ENCODE measurements at regions not wholly inside any gene's neighbourhood (a gene's known extent, or its start where the extent isn't known, plus 50 kb on each side); places are given as distances from the start of the nearest gene placed in this dataset.

DNA sequence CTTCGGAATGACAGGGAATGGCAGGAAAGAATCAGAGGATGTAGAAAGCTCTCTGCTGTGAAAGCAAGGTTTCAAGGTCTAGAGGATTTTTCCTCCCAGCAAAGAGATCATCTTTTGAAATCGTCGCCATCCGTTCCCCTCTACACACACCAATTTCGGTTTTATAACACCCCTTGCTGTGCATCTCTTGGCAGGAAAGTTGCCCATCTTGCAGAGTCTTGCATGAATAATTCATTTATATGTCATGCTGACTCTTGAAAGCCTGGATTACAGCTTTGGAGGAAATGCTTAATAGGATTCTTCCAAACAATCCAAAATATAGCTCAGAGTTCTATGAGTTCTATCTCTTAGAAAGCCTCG is 262.7 kb downstream of the CHL1 start:
- no peak for DNase-seq (ENCODE audit: low spot score)

DNA sequence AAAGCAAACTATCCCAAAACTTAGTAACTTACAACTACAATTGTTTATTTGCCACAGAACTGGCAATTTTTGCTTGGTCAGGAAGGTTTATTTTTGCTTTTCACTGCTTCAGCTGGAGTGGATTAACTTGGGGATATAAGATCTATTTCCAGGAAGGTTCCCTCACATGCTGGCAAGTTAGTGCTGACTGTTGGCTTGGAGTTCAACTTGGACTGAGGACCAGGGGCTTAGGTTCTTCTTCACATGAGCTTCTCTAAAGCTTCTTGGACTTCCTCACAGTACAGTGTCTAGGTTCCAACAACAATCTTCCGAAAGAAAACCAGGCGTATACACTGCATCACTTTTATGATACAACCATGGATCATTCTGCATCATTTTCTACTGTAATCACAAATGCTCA is 264.4 kb downstream of the CHL1 start:
- DNase-seq (ENCODE audit: low spot score): no peak

DNA sequence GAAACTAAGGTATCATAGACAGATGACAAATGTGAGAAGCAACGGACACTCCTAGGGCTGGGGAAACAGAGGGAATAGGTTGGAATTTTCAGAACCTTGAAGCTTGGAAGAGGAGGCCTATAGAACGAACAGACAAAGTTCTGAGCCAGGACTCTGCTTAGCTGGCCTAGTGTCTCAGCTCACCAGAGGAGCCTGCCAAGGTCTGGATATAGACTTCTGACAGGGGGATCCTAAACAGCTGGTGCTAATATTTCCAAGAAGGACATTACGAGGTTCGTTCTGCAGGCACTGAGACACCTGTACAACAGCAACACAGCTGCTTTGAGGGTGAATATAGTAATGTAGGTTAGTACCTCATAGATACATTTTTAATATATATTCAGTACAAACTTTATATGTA is 266.3 kb downstream of the CHL1 start:
- no peak for DNase-seq (ENCODE audit: low spot score)

DNA sequence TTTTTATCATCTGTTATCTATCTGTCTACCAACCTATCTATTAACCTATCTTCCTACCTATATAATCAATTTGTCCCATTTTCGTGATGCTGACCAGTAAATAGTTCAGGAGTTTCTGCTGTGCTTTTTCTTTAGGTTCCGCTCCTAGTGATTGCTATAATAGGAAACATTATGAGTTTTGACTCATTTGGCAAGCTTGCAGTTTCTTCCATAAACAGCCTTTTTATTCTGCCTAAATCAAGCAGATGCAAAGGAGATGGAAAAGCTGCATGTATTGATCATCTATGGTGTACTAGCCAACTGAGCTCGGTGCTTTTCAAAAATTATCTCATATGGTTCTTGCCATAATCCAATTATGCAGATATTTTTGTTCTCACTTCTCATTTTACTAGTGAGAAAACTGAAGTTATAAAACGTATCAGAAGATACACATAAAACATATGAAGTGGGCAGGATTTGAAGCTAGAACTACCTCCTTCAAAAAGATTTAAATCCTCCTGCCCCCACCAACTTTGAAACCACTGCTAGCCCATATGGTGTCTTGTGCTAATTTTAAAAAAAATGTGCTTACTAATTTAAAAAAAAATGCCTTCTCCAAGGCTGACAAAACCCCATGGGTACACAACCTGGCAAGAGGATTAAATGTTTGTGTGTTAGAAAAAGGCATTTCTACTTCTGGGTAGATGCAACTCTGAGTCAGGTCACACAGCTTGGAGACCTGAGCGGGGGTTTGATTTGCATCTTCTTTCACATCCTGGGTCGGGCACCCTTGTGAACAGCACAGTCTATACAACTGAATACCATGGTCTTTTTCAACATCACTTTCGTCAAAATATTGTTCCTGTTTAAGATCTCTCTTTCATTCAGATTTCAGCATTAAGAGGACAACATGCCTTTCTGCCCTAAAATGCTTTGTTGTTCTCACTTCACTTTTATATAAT is 267.0 kb downstream of the CHL1 start:
- no peak for DNase-seq (ENCODE audit: low spot score)

DNA sequence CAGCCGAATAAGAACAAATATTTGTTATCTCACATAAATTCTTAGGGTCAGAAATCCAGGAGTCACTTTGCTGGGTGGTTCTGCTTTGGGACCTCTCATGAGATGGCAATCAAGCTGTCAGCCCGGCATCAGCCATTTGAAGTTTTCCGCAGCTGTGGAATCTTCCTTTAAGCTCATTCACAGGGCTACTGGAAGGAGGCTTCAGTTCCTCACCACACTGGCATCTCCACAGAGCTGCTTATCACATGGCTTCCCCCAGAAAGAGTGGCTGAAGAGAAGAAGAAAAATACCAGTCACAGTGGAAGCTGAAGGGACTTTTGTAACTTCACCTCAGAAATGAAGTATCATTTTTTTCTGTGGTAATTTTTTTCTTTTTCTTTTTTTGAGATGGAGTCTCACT is 267.7 kb downstream of the CHL1 start:
- no peak for DNase-seq (ENCODE audit: low spot score)

DNA sequence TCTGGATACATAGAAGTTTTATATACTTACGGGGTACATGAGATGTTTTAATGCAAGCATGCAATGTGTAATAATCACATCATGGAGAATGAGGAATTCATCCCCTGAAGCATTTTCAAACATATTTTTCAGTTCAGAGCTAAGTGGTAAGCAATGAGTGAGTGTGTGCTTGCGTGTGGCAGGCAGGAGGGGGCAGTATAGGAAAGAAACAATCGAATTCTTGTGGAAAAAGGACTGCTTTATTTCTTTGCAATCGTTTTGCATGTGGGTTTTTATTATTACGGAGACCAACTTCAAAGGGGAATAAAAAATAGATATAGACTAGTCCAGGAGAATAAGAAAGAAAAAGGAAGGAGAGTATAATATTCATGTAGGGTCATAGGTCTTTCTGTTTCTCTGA is 271.6 kb downstream of the CHL1 start:
- DNase-seq (ENCODE audit: low spot score): no peak

DNA sequence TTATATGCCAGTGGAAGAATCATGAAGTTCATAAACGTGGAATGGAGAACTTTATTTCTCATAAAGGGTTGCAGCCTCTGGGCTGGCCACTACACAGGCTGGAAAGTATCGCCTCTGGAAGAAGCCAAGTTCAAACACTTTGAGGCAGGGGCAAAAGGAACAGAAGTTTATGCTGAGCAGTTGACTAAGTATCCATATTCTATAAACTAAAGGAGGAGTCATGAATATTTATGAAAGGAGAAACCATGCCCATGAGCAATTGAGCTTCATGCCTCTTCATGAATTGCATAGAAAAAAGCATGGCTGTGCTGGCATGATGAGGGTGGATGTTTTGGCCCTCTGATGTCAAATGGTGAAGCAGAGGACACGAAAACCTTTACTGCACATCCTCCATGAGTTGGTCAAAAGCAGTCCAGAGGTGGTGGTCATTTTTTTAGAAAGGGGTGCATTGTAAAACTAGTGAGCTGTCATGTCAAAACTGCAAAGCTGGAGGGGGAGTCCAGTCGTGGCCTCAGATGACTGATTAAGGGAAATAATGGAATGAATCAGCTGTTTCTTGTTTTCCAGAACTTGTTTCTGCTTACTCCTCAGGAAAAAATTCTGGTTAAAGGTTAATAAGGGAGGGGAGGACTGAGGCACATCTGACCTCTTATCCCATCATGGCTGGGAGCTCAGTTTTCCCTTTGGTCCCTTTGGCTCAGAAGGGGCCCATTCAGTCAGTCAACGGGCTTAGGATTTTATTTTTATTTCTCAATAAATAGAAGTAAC is 276.7 kb downstream of the CHL1 start:
- no peak for DNase-seq (ENCODE audit: low spot score)

DNA sequence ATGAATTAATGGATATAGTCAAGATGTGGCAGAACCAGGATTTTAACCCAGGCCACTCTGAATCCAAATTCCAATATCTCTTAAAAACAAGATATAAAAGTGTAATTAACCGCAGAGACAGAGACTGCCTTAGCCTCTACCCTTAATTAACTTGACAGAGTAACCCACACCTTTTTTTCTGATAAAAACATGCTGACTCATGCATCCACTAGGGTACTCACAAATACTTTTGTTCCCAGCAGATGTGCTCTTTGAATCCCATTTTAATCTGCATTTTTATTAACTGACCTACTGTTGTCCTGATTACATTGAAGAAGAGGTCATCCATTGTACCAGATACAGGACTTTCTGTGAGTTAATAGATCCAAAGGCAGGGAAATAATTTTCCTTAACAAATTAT is 278.3 kb downstream of the CHL1 start:
- DNase-seq (ENCODE audit: low spot score): no peak

DNA sequence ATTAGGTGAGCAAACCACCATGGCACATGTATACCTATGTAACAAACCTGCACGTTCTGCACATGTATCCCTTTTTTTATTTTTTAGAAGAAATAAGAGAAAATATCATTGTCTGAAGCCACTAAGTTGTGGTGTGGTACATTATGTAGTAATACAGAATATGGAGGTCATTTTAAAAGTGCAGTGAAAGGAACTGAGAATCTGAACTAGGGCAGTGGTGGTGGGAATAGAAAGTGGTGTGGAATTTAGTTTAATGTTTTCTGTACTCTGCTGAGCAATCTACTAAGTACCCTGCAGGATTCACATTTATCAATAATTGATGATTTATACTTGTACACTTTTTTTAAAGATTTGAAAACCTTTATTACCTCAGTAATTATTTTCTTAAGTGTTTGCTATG is 283.5 kb downstream of the CHL1 start:
- no peak for DNase-seq (ENCODE audit: low spot score)

DNA sequence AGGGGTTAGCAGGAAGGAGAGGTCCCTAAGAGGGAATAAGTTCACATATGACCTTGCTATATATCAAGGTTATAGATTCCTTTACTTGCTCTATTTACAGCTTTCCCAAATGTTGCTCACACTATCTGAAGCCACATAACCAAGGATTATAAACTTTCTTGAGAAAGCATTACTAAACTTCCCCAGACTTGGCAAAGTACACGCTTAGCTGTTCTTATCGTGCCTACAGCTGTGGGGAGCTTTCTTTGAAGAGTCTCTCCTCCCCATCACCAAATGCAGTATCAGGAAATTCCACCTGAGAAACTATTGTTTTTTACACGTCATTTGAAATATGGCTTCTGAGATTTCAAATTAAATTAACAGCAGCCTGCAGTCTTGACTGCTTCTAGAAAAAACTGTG is 284.5 kb downstream of the CHL1 start:
- DNase-seq (ENCODE audit: low spot score): no peak

DNA sequence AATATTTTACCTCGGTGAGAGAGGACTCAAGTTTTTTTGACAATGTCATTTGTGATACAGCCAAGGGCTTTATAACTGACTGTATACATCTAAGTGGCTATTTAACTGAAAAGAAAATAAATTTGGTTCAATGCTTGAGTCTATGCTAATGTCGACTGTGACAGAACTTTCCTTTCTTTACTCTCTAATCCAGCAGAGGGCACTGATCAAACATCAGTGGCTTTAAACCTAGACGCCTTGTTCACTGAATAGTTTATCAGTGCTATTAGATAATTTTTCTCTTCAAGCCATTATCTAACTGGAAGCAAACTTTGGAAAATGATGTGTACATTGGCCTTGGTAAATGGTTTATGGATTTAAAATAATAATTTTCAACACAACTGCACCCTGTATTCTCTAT is 285.1 kb downstream of the CHL1 start:
- DNase-seq (ENCODE audit: low spot score): no peak

DNA sequence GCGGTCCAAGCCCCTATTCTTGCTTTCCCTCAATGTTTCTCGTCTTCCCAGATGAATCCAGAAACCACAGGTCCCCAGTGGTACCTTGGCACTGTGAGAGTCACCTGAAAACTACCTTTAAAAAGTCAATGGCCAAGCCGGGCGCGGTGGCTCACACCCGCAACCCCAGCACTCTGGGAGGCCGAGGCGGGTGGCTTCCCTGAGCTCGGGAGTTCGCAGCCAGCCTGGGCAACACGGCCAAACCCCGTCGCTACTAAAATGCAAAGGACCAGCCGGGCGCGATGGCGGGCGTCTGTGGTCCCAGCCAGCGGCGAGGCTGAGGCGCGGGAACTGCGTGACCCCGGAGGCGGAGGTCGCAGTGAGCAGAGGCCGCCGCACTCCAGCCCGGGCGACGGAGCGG is 285.9 kb downstream of the CHL1 start:
- DNase-seq (ENCODE audit: low spot score): no peak

DNA sequence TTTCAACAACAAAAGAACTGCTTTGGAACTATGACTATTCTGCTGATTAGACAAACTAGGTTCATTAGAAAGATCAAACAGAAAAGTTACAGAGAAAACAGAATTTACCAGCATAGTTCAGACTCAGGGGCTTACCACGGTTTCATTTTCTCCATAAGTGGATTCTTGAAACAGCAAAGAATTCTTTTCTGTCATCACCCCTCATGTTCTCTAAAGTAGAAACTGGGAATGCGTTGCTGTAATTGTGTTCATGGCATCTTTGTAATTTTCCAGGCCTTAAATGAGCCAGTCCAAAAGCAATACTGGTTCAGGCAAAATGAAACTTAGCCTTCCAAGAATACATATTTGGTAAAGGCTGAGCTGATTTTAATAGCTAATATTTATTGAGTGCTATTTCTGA is 287.8 kb downstream of the CHL1 start:
- DNase-seq (ENCODE audit: low spot score): no peak

DNA sequence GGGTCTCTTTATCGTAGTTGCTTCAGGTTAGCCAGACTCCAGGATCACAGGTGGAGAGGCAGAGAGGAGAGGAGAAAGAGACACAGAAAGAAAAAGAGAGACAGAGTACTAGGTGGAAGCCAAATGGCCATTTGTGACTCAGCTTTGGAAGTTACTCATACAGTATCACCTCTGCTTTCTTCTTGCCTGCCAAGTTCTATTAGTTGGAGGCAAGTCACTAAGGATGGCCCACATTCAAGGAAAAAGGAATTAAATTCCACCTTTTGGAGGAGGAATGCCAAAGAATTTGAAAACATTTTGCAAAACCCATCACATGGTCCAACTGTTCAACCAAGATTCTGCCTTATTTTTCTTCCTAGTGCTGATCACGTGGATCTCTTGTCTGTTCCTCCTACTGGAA is 291.1 kb downstream of the CHL1 start:
- DNase-seq (ENCODE audit: low spot score): no peak

DNA sequence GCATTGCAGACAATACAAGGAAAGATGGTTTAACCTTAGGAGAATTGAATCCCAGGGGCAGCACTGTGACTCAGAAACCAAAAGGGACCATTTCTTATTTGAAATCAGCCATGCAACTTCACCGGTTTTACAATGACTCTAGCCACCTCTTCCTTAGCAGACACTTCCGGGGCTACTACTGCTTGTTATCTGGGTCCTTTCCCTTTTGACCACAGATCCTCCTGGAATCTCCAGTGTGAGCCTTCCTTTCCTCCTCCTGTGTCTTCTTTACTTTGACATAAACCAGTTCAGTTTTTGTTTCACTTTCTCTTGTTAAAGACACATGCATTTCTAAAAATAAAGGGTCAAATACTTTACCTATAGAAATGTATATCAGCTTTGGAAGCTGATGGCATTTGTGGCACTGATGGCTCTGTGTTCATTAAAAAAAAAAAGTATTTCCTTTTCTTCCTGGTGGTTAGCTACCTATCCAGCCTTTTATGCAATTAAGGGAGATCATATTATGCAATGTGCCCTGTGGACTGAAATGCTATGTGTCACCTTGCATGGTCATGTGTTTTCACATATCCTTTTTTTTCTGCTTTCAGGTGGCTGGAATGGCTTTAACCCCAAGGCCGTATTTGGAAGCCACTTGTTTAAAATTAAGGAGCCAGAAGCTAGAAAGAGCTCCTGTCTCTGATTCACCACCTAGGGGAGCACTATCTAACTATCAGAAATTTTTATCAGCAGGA is 296.2 kb downstream of the CHL1 start:
- no peak for DNase-seq (ENCODE audit: low spot score)

DNA sequence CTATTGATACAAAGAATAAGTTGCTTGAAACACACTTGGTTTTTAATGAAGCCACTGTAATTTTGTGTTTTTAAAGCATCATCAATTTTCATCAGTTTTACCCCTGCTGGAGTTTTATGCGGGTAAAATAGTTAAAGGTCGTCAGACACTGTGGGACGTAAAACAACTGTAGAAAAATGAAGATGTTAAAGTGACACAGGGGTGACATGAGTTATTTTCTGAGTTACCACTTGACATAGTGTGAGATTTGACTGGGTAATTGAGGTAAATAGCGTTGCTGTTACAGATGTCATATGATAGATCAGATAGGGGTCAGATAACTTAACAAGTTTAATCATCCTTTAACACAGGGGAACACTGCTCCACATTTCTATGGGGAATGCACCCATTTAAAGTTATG is 297.6 kb downstream of the CHL1 start:
- DNase-seq (ENCODE audit: low spot score): no peak

DNA sequence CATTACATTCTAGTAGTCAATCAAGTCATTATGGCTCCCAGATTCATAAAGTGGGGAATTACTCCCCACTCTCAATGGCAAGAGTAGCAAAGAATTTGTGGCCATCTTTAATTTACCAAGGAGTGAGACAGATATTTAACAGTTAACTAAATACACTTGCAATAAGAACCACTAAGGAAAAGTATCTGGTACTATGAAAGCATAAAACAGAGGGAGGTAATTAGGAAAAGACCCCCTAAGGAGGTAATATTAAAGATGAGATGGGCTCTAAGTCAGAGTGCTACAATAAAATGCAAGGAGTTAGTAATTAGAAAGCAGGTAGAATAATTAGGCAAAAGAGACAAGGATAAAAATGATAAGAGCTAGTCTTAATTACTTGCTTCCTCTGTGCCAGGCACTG is 301.9 kb downstream of the CHL1 start:
- no peak for DNase-seq (ENCODE audit: low spot score)

DNA sequence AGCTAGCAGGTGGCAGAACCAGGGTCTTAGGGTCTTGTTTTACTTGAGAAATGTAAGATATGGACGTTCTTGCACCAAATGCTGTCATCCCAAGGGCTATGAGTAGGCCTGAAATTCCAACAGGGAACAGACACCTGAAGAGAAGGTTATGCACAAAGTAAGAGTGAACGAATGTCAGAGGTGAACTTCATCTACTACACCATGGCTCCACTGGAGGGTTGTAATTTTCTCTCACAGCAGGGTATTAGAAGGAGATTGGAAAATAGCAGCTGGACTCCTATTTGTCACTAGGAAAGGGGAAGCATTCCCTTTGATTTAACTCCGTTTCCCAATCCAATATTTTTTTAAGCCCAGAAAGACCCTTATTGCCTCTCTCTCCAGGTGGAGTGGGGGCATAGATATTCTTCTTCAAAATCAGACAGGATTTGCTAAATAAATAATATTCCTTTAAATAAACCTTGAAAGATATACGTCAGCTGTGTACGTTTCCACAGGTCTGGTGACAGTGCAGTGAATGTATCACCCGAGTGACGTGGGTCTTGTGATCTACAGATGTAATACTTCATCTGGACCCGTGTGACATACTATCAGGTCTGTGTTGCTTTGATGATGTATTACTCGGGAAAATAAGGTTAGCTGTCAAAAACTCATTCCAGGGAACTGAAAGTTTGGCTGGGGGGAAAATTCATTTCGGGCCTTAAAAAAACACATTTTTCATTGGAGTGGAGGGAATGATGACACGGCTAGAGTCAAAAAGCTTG is 302.6 kb downstream of the CHL1 start:
- DNase-seq (ENCODE audit: low spot score): no peak

DNA sequence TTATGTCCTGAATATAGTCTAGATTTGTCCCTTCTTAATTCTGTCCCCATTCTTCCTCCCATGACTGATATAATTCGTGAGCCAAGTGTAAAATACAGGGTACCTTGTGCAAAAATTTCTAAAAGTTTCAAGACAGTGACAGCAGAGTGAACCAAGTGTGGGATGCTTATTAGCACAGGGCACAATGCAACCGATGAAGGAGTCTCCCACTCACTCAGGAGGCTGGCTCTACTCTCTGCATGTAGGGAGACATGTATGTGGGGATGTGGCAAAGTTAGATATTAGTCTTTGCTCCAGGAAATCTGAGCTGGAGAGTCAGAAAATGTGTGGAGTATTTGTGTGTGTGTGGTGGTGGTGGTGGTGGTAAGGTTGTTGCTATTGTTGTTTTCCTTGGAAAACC is 305.9 kb downstream of the CHL1 start:
- no peak for DNase-seq (ENCODE audit: low spot score)

DNA sequence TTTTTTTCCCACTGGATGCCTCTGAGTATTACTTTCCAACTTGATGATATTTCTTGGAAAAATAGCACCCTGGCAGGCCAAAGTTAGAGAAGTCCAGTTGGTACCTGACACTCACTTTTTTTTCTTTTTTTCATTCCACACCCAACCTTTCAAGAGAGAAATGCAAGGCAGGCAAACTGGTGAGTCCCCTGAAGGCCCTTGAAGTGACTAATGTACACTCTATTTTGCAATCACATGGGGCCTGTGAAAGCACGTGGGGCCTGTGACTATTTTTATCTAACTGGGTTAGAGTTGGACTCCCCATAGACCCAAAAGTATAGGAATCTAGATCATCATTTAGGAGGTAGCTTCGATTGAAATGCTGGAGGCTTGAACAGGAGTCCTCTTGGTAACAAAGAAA is 316.7 kb downstream of the CHL1 start:
- DNase-seq (ENCODE audit: low spot score): no peak

DNA sequence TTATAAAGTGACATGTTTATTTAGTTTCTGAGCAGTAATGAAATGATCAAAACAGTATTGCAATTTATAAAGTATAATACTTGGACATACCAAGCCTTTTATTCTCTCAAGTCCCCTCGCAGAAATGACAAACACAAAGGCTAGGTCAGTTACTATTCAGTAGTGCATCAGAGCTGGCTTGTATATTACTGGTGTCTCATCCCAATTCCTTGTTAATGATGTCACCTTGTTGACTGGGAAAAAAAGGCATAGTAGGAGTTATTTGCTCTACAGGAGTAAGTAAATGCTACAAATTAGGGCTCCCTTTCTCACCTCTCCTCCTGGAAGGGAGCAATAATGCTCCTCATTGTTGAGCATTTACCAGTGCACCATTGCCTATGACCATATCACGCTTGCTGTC is 317.6 kb downstream of the CHL1 start:
- DNase-seq (ENCODE audit: low spot score): no peak

DNA sequence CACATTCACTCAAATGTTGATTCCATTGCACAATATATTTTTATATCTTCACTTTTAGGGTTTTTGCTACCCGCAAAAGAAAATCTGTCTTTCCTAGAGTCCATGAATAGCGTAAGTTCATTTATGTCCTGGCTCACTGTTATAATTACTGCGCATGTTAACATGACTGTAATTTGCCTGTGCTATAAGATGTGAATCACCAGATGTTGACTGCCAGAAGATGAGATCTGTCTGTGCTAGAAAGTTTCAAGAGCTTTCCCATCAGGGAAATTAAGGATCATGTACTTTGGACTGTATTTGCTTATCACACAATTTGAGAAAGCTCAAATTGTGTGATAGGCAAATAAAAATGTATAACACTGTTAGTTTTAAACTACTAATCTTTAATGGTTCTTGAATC is 322.5 kb downstream of the CHL1 start:
- DNase-seq (ENCODE audit: low spot score): no peak

Data from AG08395 (cell line).